HepG2 (cell line): ENCODE measurements at regions not wholly inside any gene's neighbourhood (a gene's known extent, or its start where the extent isn't known, plus 50 kb on each side); places are given as distances from the start of the nearest gene placed in this dataset.

Experiments used
- AKAP8 ChIP-seq: sonication (generic); formaldehyde crosslinking; IDR thresholded peaks from 2 replicates; pipeline ENCODE4 v1.5.1; 2020; ENCODE audit warnings: mild to moderate bottlenecking, missing genetic modification reagents
- ARID2 ChIP-seq: sonication (generic); formaldehyde crosslinking; IDR thresholded peaks from 2 replicates; pipeline ENCODE4 v1.8.1; 2022; ENCODE audit warnings: mild to moderate bottlenecking, missing genetic modification reagents, borderline replicate concordance
- CC2D1A ChIP-seq: sonication (generic); formaldehyde crosslinking; IDR thresholded peaks from 2 replicates; pipeline ENCODE4 v1.8.1; 2023; ENCODE audit warnings: mild to moderate bottlenecking, missing genetic modification reagents
- DZIP1 ChIP-seq: sonication (generic); formaldehyde crosslinking; IDR thresholded peaks from 2 replicates; pipeline ENCODE4 v1.5.0; 2020; ENCODE audit warnings: mild to moderate bottlenecking, missing genetic modification reagents
- GATAD2A ChIP-seq: IDR thresholded peaks from 2 replicates; pipeline ENCODE4 v1.6.1; 2016
- GLI4 ChIP-seq: sonication (generic); formaldehyde crosslinking; IDR thresholded peaks from 2 replicates; pipeline ENCODE4 v1.5.1; 2020; ENCODE audit warnings: missing genetic modification reagents, mild to moderate bottlenecking, moderate library complexity, borderline replicate concordance
- KLF16 ChIP-seq, 2 experiments: sonication (generic) in 1 of 2; formaldehyde crosslinking in 1 of 2; IDR thresholded peaks; 2 replicates each; pipeline versions ENCODE4 v1.6.1 to v1.8.0; 2016 to 2023; ENCODE audit warnings: missing genetic modification reagents in 2 of 2, missing compliant biosample characterization in 1 of 2
- KMT2A ChIP-seq: sonication (generic); formaldehyde crosslinking; IDR thresholded peaks from 2 replicates; pipeline ENCODE4 v1.4.0; 2020; ENCODE audit warnings: missing genetic modification reagents
- NCOR1 ChIP-seq: fragments of 200-600 bp; sonication (generic); IDR thresholded peaks from 2 replicates; pipeline ENCODE4 v1.7.0; 2017; ENCODE audit warnings: antibody characterized with exemption, low read length, borderline replicate concordance
- PRPF4 ChIP-seq: fragments of 200-400 bp; formaldehyde crosslinking; IDR thresholded peaks from 2 replicates; pipeline ENCODE4 v1.6.1; 2016; ENCODE audit warnings: low read length, low read depth; ENCODE audit not compliant: poor library complexity, severe bottlenecking
- RARG ChIP-seq: sonication (generic); formaldehyde crosslinking; IDR thresholded peaks from 2 replicates; pipeline ENCODE4 v1.4.0; 2020; ENCODE audit warnings: low read depth, mild to moderate bottlenecking, missing genetic modification reagents
- SKI ChIP-seq: fragments of 450-650 bp; IDR thresholded peaks from one replicate; pipeline ENCODE4 v1.6.1; 2018; ENCODE audit warnings: mild to moderate bottlenecking; ENCODE audit not compliant: partially characterized antibody
- TCF7L2 ChIP-seq: IDR thresholded peaks from 2 replicates; pipeline ENCODE4 v1.6.1; 2011; ENCODE audit warnings: mild to moderate bottlenecking, low read depth, low read length, moderate library complexity
- ZNF280B ChIP-seq: sonication (generic); formaldehyde crosslinking; IDR thresholded peaks from 2 replicates; pipeline ENCODE4 v1.5.0; 2020; ENCODE audit warnings: missing genetic modification reagents, mild to moderate bottlenecking, borderline replicate concordance
- ZNF317 ChIP-seq: sonication (generic); formaldehyde crosslinking; IDR thresholded peaks from 2 replicates; pipeline ENCODE4 v1.5.0; 2020; ENCODE audit warnings: mild to moderate bottlenecking, missing genetic modification reagents
- ZNF331 ChIP-seq: sonication (generic); formaldehyde crosslinking; IDR thresholded peaks from 2 replicates; pipeline ENCODE4 v1.4.0; 2020; ENCODE audit warnings: missing genetic modification reagents
- ZNF337 ChIP-seq: sonication (generic); formaldehyde crosslinking; IDR thresholded peaks from 2 replicates; pipeline ENCODE4 v1.5.1; 2020; ENCODE audit warnings: missing genetic modification reagents, low read depth, mild to moderate bottlenecking, borderline replicate concordance
- ZNF552 ChIP-seq: sonication (generic); formaldehyde crosslinking; IDR thresholded peaks from 2 replicates; pipeline ENCODE4 v1.9.0; 2022; ENCODE audit warnings: missing genetic modification reagents, mild to moderate bottlenecking, borderline replicate concordance
- ZNF609 ChIP-seq: sonication (generic); formaldehyde crosslinking; IDR thresholded peaks from 2 replicates; pipeline ENCODE4 v1.4.0; 2020; ENCODE audit warnings: mild to moderate bottlenecking, missing genetic modification reagents, borderline replicate concordance
- ZNF768 ChIP-seq: sonication (generic); formaldehyde crosslinking; IDR thresholded peaks from 2 replicates; pipeline ENCODE4 v1.4.0; 2020; ENCODE audit warnings: missing genetic modification reagents

- TF ChIP-seq KMT2A (0 out of 2 replicates have a peak, but pooled peaks have one; percentile 10), ZNF768 (CRISPR knock-in tag) (no peak), ZNF552 (CRISPR knock-in tag) (no peak), ZNF331 (CRISPR knock-in tag) (no peak), DZIP1 (CRISPR knock-in tag) (no peak), KLF16 (CRISPR knock-in tag; IDR thresholded peaks at IDR 0.05) (0 out of 4 replicates have a peak, but pooled peaks of 1 of the 2 experiments have one; percentile 13), NCOR1 (peak; percentile 59; the same call in 1 of the 2 replicates), GATAD2A (CRISPR knock-in tag) (peak; percentile 19), GLI4 (CRISPR knock-in tag) (no peak), RARG (CRISPR knock-in tag) (no peak), ARID2 (no peak), ZNF609 (peak; percentile 20; the same call in 1 of the 2 replicates), ZNF317 (CRISPR knock-in tag) (0 out of 2 replicates have a peak, but pooled peaks have one; percentile 13), ZNF280B (CRISPR knock-in tag) (no peak), SKI (no peak), ZNF337 (no peak), TCF7L2 (no peak), AKAP8 (CRISPR knock-in tag) (no peak), CC2D1A (CRISPR knock-in tag) (no peak), PRPF4 (no peak)
These were observed 129.7 kb upstream of the MGAT5 start (continued) for GRCh38 chr2:134124047-134124753.
